TTC549 (cell line): ENCODE measurements at regions not wholly inside any gene's neighbourhood (a gene's known extent, or its start where the extent isn't known, plus 50 kb on each side); places are given as distances from the start of the nearest gene placed in this dataset.

Experiments used
- FAIRE-seq: peaks from 2 replicates; lab custom pipeline; 2012; peaks lifted over from hg19 to GRCh38; lab: Jason Lieb, UNC

DNA sequence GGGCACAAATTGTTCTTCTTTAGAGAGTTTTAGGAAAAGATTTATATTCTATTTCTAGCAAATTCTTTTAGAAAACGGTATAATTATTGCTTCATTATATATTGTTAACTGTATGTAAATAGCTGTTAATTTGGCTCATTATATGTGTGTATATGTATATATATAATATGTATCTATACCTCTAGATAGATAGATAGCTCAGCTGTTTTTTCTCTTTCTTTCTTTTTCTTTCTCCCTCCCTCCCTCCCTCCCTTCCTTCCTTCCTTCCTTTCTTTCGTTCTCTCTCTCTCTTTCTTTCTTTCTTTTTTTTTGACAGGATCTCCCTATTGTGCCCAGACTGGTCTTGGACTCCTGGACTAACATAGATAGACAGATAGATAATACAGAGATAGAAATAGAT, 1538.8 kb downstream of the PCDH7 start:
- FAIRE-seq = no peak

DNA sequence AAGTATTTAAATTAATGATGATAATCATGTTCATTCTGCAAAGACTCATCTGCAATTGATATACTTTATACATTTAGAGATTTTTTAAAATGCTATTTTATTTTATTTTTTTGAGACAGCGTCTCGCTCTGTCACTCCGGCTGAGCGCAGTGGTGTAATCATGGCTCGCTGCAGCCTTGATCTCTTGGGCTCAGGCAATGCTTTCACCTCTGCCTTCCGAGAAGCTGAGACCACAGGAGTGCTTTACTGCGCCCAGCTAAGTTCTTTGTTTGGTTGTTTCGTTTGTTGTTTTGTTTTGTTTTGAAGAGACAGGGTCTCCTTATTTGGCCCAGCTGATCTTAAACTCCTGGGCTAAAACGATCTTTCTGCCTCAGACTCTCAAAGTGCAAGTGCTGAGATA, 1541.0 kb downstream of the PCDH7 start:
- no peak for FAIRE-seq

DNA sequence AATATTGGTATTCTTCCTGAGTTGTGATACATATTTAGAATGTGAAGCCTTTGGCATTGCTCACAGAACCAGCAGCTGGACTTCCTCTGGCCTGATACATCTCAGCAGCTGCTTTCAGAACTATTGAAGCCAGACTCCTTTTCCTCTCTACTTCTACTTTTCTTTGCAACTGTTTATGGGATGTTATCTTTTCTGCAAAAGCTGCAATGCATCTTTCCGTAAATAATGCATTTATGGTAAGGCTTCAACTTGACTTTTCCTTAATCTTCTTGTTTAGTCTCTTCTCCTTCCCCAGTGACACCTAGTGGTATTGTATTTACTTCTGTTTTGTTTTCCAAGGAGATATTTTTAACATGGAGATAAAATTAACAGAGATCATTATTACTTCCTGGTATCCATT, 1548.7 kb downstream of the PCDH7 start:
- FAIRE-seq = no peak

DNA sequence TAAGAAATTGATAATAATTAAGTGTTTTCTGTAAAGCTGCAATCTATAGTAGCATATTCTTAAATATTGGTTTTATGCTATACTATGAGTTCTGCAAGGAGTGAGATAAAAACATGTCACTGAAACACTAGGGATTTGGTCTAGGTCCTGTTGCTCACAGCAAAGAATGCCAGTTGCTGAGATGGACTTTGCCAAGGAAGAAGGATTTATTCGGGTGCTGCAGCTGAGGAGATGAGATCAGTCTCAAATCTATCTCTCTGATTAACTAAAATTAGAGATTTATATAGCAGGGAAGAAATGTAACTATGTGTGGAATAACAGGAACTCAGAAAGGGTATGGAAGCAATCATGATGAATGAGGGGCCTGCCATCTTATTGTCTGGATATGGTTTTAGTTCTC, 1569.9 kb downstream of the PCDH7 start:
- FAIRE-seq = no peak

DNA sequence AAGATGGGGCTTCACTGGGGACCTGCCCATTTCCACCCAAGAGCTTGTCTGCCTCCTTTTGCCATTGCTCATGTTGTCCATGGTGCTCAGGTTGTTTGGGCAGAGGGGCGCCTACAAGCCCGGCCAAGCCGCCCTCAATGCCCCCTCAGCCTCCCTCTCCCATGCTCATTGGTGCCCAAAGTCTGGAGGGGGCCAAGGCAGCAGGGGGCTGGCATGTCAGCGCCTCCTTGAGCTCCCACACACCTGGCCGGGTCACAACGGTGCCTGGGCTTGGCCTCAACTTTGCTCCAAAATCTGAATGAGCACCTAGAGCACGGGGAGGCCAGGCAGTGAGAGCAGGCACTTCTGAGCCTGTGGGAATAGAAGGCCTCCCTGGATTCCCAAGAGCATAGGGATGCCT, 1598.8 kb downstream of the PCDH7 start:
- FAIRE-seq = no peak

DNA sequence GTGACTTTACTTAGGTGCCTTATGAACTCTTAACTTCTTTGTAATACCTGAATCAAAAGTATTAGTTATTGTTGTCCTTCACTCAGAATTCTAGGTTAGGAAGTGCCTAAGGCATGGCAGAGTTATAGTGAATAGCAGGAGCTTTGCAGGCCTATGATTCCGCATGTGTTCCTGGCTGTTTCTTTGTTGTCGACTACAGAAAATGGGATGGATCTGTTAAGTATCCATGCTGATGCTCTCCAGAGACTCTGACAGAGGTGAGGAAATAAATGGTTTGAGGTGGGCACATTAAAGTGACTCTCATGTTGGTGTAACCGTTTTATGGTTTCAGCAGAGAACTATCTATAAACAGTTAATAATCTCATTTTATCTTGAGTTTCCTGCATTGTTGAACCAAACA, 1601.3 kb downstream of the PCDH7 start:
- no peak for FAIRE-seq

DNA sequence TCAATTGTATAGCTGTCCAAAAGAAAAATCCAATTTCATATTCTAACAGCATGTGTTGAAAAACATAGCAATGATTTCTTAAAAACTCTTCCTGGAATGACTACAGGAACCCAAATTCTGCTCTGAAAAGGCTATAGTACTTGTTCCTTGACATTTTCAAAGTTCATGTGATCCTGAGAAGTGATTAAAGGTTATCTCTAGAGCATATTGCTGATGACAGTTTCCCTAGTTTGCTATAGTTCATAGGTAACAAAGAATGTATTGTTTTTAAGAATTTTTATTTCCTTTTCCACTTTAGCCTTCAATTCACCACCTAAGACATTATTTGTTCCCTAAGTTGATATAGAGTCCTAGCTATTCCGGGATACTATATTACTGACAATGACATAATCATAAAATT, 1614.6 kb downstream of the PCDH7 start:
- no peak for FAIRE-seq

DNA sequence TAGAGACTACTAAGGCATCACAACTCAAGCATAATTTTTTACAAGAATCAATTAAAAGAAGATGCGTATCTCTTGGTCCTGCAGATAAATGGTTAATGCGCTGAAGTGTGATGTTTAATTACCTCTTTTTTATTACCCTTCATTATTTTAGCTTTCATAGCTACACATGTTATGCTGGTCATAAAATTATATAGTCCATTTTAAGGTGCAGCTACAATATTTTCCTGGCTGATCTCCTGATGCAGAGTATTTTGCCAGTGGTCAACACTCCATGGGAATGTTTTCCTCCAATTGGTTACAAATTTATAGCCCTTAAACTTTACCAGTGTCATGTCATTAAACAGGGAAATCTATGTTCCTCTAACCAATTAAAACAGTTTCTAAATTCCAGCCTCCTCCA, 1617.2 kb downstream of the PCDH7 start:
- FAIRE-seq = no peak

DNA sequence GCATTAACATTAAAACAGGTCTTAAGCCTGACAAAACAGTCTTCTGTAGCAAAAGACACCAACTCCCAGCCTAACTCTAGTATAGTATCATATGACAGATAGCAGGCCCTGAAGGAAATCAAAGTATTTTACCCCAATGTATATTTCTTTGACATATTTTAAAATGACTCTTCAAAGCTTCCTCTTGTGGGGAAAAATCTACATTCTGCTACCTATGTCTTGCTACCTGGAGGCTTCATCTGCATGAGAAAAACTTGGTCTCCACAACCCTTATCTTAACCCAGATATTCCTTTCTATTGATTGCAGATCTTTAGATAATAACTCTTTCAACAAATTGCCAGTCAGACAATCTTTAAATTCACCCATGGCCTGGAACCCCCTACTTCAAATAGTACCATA, 1620.4 kb downstream of the PCDH7 start:
- FAIRE-seq = no peak

DNA sequence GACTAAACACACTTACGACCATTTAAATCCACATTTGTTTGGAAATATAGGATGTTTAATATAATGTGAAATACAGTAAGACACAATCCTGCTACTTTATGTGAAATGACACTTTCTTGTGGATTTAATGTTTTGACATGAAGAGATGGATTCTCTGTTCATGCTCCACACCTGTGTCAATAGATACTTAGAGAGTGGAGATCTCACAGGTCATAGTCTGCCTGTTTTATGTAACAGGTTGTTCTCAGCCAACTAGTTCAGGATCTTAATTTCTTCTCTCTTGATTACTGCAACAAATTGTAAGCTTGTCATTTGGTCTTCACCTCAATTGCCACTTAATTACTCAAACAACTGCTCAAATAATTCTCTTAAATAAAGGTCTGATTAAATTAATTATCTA, 1621.2 kb downstream of the PCDH7 start:
- FAIRE-seq = no peak

DNA sequence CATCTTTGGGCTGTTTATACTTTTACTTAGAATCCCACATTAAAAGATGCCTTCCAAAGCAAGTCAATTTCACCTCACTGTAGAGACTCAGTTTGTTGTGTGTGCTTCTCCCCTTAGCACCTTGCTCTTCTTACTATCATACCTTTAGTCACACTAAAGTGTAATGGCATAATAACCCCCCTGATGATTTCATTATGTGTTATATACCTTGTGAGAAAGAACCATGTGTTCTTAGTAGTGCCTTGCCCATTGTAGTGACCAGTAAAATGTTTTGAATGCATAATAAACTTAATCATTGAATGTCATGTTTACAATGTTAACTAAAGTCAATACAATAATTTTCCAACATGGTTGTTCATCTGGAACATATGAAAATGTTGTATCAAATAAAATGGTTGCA, 1621.9 kb downstream of the PCDH7 start:
- no peak for FAIRE-seq

DNA sequence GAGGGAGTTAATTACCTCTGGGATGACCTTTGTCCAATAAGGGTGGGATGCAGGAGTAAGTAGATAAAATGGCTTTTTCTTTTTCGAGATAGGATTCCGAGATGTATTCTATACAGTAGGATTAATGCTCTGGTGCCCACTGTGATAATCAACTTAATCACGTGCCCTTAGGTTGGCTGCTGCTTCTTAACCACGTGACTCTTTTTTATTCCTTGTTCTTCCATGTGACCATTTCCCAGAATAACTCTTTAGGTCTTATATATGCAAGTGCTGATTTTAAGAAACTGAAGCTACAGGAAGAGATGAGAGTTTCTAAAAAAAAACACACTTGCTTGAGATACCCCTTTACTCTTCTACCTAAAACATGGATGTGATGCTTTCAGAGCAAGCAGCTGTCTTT, 1628.9 kb downstream of the PCDH7 start:
- no peak for FAIRE-seq

DNA sequence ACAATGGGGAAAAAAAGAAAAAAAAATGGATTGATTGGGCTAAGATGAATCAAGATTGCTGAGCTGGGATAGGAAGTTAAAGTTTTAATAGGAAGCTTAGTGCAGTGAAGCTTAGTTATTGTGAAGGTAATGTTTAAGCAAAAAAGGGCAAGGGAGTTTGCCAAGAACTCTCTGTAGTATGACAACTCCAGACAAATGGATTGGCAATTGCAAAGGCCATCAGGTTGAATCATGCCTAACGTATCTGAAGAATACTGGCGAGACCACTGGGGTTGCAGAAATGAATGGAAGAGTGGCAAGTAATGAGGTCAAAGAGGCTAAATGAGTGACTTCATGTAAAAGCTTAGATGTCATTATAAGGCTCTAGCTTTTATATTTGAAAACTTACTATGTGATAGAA, 1654.0 kb downstream of the PCDH7 start:
- FAIRE-seq = no peak

DNA sequence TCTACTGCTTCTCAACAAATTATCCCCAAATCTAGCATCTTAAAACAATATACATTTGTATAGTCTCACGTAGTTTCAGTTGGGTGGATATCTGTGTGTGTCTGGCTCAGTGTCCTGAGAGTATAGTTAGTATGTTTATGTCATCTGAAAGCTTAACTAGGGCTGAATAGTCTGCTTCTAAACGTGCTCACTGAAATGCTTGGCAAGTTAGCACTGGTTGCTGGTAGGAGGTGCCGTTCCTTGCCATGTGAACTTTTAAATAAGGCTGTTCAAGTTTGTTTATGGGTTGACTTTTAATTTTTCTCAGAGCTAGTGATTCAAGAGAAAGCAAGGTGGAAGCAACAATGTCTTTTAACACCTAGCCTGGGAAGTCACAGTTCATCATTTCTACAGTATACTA, 1673.6 kb downstream of the PCDH7 start:
- FAIRE-seq = no peak

DNA sequence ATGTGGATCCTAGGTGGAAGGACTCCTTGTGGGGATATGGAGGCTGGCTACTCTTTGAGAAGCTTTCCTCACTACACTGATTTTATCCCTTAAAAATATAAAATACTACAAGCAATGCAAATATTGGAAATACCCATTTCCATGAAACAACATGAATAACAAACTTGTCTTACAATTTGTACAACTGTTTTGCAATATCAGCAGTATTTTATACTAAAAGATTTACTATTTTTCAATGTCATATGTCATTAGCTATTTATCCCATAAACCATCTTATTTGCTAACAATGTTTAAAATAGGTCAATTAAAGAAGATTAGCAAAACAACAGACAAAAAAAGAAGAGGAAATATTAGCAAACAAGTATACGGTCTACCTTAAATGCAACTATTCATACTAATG, 1674.1 kb downstream of the PCDH7 start:
- FAIRE-seq = no peak

DNA sequence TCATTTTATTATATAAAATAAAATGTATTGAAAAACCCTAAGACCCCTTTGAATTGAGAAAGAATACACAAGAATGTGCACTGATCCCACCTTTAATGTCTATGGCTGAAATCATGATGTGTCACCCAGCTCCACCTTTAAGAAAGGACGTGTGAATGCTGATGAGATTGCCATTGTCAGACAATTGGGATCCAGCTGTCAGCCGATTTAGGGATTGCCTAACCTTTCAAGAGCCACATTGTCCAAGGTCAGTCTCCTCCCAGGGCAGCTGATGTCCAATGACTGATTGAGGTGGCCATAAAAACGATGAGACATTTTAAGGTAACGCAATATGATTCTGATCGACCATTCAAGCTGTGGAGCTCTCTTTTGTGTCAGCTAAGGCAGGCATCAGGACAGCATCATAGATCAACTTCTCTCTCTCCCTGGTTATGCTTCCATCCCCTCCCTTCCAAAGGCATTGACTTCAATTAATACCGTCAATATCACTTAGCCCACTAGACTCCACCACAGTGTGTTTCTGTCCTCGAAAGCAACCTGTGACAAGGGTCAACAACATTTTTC, 1676.4 kb downstream of the PCDH7 start:
- no peak for FAIRE-seq

DNA sequence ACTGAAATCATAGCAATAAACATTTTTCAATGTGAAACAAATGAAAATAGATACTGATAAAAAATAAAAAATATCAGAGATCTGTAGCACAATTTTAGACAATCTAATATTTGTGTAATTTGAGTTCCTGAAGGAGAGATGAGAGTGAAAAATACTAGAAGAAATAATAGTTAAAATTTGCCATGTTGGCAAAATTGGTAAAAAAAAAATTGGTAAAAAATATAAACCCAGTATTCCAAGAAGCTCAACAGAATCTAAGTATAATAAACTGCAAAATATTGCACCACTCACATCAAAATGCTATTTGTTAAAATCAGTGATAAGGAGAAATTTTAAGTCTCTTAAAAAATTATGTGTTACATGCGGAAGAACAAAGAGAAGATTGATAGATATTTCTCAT, 1680.7 kb downstream of the PCDH7 start:
- no peak for FAIRE-seq

DNA sequence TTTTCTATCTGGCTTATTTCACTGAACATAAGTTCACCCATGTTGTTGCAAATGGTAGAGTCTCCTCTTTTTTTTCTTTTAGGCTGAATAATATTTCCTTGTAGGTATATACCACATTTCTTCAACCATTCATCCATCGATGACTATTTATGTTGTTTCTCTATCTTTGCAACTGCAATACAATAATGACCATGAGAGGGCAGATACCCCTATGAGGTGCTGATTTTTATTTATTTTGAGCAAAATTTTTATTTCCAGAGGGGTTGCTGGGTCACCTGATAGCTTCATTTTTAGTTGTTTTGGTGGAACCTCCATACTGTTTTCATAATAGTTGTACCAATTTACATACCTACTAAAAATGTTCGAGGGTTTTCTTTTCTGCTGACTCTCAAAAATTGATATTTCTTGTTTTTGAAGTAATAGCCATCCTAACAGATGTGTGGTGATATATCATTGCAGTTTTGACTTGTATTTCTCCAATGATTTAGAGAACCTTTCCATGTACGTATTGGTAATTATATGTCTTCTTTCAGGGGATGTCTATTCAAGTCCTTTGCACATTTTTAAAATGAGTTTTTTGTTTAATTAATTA, 1697.0 kb downstream of the PCDH7 start:
- no peak for FAIRE-seq

DNA sequence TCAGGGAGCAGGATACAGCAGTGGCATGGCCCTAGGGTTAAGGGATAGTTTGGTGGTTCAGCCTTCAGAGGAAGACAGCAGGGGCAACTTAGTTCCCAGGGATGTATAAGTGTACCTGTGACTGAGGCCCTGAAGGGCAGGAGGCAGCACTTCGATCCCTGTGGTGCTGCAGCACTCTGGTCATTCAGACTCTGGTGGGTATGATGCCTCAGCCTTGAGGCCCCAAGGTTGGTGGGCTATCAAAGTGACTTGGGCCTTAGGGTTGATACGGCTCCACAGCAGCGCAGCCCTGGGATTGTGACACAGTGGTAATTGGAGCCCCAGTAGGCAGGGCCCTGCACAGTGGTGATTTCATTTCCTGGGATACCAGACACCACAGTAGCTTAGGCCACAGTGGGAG, 1703.1 kb downstream of the PCDH7 start:
- FAIRE-seq = no peak

DNA sequence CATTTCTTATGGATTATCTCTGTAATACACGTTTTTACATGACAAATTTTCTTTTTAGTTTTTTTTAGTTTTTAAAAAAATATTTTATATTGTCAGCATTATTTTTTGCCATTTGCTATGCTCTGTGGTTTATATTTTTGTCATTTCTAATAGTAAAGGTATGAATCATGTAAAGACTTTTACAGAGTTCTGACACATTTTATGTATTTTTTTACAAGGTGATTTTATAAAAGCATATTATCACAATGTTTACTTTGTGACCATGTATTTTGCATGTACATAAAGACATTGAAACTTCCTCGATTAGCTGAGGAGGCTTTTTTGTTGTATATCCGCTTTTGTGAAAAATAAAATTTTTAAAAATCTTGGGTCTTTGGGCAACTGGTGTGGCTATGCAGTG, 1705.1 kb downstream of the PCDH7 start:
- no peak for FAIRE-seq

DNA sequence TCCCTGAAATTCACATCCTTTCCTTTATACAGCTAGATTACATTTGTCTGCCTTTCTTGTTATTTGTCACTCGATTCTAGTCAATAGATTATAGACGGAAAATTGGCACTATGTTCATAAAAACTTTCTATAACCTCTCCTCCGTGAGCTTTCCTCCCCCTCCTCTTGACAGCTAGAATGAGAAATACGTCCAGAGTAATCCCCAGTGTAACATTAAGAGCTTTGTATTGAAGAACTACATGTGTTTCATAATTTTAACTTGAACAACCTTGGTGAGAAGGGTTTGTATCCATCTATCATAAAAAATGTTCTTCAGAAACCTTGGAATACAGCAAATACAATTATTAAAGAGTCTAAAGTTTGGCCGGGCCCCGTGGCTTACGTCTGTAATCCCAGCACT, 1707.4 kb downstream of the PCDH7 start:
- no peak for FAIRE-seq

DNA sequence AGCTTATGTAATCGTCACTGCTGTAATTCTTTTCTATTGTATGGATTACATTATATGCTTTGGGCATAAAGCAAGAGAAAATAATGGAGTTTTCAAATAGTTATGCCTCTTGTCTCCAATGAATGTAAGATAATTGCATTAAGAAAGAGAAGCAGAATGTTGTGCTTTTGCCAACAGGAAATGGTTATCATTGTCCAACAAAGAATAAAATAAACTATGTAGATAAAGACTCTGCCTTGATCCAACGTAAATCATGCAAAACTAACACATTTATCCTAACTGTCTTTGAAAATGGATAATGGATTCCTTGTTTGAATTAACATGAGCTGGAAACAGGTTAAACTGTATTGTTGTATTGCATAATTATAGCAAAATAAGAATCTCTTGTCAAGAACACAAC, 1709.0 kb downstream of the PCDH7 start:
- FAIRE-seq = no peak

DNA sequence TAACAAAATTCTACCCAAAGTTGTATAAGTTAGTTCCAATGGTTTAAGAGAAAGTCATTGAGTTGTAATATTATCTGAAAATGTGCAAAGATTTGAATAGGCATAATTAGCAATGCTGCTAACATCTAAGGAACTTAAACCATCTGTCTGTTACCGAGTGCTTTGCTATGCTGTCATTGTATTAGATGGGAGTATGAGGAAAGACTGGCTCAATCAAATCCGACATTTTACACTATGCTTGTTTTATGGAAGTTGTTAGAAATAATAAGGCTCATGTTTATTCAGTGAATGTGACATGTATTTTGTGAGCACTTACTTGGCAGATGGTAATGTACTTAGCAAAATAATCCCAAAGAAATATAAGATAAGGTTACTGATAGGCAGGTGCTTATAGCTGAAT, 1715.1 kb downstream of the PCDH7 start:
- no peak for FAIRE-seq

DNA sequence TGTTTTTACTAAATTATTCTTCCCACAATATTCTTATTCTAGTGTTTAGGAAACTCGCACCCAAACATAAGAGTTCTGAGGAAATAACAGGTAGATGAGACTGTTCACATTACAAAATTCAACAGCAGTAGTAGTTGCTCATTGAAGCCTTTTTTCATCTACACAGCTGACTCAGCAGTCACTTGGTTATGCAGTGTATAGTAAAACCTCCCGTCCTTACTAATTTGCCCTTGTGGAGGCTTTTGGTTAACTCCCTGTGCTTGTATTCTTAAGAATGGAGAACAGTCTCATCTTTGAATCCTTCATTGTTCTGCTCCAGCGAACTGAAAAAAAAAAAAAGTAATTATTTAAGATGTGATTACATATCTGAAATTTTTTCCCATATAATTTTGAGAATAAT, 1716.6 kb downstream of the PCDH7 start:
- FAIRE-seq = no peak

DNA sequence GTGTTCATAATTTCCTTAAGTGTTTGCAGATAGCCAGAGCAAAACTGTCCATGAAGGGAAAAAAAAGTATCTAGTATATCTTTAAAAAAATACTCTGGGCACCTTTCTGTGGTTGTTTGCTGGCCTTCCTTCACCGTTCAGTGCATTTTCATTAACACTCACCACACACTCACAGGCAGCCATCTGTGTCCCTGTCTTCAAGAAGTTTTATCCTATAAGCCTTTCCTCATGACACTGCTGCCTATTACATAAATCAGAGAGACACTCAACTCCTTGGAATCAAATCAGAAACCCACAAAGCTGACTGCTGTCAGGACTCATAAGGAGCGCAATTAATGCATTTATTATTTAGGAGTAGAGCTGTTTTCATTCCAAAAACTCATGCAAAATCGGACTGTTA, 1720.2 kb downstream of the PCDH7 start:
- FAIRE-seq = no peak
